GM12891 (cell line): ENCODE measurements at regions not wholly inside any gene's neighbourhood (a gene's known extent, or its start where the extent isn't known, plus 50 kb on each side); places are given as distances from the start of the nearest gene placed in this dataset.

Source experiments
- POLR2A ChIP-seq: IDR thresholded peaks from 2 replicates; pipeline ENCODE4 v1.6.1; 2011; ENCODE audit warnings: low read depth, low read length, control low read depth
- POLR2AphosphoS5 ChIP-seq: IDR thresholded peaks from 2 replicates; pipeline ENCODE4 v1.6.1; 2011; ENCODE audit warnings: low read depth, low read length, control low read depth
- POU2F2 ChIP-seq: IDR thresholded peaks from 2 replicates; pipeline ENCODE4 v1.6.1; 2011; ENCODE audit warnings: low read depth, mild to moderate bottlenecking, control low read depth, low read length, moderate library complexity
- SPI1 ChIP-seq: IDR thresholded peaks from 2 replicates; pipeline ENCODE4 v1.6.1; 2011; ENCODE audit warnings: low read depth, low read length, control low read depth
- TAF1 ChIP-seq: IDR thresholded peaks from 2 replicates; pipeline ENCODE4 v1.6.1; 2011; ENCODE audit warnings: low read depth, low read length, control low read depth

DNA sequence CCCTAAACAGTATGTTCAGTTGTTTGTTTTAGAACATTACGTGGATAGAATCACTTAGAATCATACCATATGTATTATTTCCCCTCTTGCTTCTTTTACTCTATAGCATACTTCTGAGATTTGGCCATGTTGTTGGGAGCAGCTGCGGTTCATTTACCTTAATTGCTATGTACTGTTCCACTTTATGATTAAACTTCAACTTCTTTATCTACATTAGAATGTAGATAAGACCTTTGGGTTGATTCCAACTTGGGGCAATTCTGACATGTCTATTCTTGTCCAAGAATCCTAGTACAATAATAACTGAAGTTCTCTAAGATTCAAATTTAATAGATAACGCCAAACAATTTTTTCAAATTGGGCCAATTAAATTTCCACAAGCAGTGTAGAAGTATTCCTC is 80.7 kb downstream of the GRIN2B start:
- TF ChIP-seq POU2F2: no peak
- no peak for TF ChIP-seq POLR2A
- no peak for TF ChIP-seq TAF1
- no peak for TF ChIP-seq POLR2AphosphoS5
- no peak for TF ChIP-seq SPI1
